DMS153 (cell line): ENCODE measurements at regions not wholly inside any gene's neighbourhood (a gene's known extent, or its start where the extent isn't known, plus 50 kb on each side); places are given as distances from the start of the nearest gene placed in this dataset.

Experiments used
- DNase-seq: peaks from one replicate; lab custom pipeline; 2025; lab: John Stamatoyannopoulos, UW

DNA sequence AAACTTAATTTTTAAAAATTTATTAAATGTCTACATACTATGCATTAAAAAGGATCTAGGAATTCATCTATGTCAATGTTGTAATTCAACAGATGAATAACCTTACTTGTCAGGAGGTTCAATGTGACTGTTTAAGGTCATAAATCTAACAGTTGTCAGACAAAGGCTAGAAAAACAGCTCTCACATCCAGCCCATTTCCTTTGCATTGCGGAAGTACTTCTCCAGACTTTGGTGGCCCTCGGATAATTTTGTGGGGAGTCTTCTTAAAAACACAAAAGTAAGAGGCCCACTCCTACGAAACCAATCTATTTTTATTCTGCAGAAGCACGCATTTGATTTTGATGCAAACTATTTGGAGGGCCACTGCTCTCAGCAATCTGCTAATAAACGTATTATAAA is 122.6 kb upstream of the CHRM3 start:
- DNase-seq: no peak

GRCh38 chr1:239262538-239262937 is 123.8 kb upstream of the CHRM3 start:
- DNase-seq: peak; percentile 29

GRCh38 chr1:239261521-239261920 is 124.8 kb upstream of the CHRM3 start:
- DNase-seq: no peak

DNA sequence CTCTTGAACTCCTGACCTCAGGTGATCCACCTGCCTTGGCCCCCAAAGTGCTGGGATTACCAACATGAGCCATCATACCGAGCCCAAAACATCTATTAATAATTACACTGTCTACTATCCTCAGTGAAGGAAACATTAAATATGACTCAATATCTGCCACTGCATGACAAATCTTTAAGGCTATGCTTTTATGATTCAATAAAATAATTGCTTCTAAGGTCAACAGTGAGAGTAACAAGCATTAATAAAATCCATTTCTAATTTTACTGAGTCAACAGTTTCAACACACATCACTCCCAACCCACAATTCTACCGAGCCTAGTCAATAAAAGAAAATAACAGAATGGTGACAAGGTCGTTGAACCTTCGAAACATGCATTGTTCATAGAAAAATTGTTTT is 125.5 kb upstream of the CHRM3 start:
- no peak for DNase-seq

- DNase-seq: no peak
Measured at GRCh38 chr1:239255628-239256160, 130.7 kb upstream of the CHRM3 start.

DNA sequence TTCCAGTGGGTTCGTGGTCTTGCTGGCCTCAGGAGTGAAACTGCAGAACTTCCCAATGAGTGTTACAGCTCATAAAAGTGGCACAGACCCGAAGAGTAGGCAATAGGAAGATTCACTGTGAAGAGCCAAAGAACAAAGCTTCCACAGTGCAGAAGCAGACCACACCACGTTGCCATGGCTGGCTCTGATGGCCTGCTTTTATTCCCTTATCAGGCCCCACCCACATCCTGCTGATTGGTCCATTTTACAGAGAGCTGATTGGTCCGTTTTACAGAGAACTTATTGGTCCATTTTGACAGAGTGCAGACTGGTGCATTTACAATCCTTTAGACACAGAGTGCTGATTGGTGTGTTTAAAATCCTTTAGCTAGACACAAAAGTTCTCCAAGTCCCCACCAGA is 131.4 kb upstream of the CHRM3 start:
- DNase-seq: no peak

- no peak for DNase-seq
Measured at GRCh38 chr1:239253032-239253431, 133.3 kb upstream of the CHRM3 start.

DNA sequence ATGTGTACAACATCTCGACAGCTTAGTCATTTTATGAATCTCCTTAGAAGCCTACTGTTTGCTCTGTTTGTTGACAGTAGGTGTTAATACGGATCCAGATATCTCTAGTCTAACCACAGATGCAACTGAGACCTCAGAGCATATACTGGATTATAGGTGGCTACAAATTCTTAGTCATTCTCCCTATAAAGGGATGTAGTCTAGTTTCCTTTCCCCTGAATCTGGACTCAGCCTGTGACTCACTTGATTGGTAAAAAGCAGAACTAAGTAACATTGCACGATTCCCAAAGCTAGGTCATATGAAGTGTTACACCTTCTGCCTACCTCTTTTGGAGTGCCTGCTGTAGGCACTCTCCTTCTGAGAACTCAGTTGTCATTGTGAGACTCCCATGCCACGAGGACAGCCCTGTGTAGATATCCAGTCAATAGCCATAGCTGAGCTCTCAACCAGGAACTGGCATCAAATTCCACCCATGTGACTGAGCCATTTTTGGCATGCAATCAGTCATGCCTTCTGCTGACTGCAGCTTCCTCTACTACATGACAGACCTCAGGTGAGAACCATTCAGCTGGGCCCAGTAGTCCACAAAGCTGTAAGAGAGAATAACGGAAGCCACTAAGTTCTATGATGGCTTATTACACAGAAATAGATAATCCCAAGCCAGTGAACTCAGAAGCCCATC is 135.9 kb upstream of the CHRM3 start:
- peak; percentile 37 for DNase-seq

GRCh38 chr1:239247285-239247684 is 139.1 kb upstream of the CHRM3 start:
- no peak for DNase-seq

- no peak for DNase-seq
Measured at GRCh38 chr1:239244084-239244483, 142.3 kb upstream of the CHRM3 start.

GRCh38 chr1:239243006-239243405 is 143.4 kb upstream of the CHRM3 start:
- no peak for DNase-seq

DNA sequence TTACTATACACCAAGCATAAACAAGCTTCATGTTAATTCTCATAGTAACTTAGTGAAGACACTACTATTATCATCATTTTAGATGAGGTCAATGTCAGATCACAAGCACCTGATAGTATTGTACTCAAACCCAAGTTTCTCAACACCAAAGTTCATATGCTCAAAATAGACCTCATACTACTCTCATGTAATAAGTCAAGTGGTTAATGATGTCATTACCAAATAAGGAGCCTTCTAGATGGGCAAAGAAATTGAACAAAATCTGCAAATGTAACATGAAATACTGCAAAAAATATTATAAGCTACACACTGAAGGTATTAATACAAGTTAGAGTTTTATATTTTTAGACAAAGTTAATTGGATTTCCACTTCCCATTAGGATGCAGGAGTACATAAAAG is 144.0 kb upstream of the CHRM3 start:
- no peak for DNase-seq

GRCh38 chr1:239240736-239241135 is 145.6 kb upstream of the CHRM3 start:
- no peak for DNase-seq

- DNase-seq: no peak
Measured at GRCh38 chr1:239239529-239239928, 146.8 kb upstream of the CHRM3 start.

- DNase-seq: no peak
Measured at GRCh38 chr1:239237912-239238311, 148.5 kb upstream of the CHRM3 start.

- no peak for DNase-seq
Measured at GRCh38 chr1:239233626-239234025, 152.7 kb upstream of the CHRM3 start.

GRCh38 chr1:239232921-239233320 is 153.4 kb upstream of the CHRM3 start:
- no peak for DNase-seq

- DNase-seq: no peak
Measured at GRCh38 chr1:239228451-239228850, 157.9 kb upstream of the CHRM3 start.

DNA sequence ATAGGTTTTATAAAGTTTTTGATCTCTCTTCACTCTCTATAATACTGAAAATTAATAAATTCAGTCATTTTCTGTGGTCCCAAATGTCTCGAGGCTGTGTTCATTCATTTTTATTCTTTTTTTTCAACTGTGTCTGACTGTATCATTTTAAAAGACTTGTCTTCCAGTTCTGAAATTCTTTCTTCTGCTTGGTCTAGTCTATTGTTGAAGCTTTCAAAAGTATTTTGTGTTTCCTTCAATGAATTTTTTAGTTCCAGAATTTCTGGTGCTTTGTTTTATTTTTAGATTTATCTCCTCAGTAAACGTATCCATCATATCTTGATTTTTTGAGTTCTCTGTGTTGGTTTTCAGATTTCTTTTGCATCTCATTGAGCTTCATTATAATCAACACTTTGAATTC is 161.0 kb upstream of the CHRM3 start:
- DNase-seq: no peak

- DNase-seq: no peak
Measured at GRCh38 chr1:239224100-239224499, 162.3 kb upstream of the CHRM3 start.

- DNase-seq: no peak
Measured at GRCh38 chr1:239222999-239223398, 163.4 kb upstream of the CHRM3 start.

DNA sequence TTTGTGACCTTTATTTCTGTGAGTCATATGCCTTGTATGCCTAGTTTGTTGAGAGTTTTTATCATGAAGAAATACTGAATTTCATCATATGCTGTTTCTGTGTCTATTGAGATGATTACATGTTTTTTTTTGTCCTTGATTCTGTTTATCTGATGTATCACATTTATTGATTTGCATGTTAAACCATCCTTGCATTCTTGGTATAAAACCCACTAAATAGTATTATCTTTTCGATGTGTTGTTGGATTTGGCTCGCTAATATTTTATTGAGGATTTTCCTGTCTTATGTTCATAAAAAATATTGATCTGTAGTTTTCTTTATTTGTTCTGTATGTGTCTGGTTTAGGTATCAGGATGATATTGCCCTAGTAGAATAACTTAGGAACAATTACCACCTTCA is 164.7 kb upstream of the CHRM3 start:
- DNase-seq: no peak

DNA sequence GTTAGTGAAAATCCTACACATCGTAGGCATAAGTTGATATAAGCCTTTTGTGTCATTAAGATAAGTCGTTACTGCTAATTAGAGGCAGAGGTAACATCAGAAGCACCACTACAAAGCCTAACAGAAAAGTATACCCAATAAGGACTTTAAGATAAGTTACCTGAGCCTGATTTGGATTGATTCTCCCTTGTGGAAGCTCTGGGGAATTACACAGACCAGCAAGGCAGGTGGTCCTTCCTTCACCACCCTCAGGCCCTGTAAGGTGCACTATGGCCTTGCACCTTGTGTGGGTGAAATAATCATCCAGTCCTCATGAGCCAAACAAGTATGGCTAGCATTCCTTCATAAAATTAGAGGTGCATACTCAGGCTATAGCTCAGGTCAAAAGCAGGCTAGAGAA is 166.7 kb upstream of the CHRM3 start:
- no peak for DNase-seq

- no peak for DNase-seq
Measured at GRCh38 chr1:239218301-239218700, 168.1 kb upstream of the CHRM3 start.
